ENCODE measurements at regions not wholly inside any gene's neighbourhood (a gene's known extent, or its start where the extent isn't known, plus 50 kb on each side); places are given as distances from the start of the nearest gene placed in this dataset.

DNA sequence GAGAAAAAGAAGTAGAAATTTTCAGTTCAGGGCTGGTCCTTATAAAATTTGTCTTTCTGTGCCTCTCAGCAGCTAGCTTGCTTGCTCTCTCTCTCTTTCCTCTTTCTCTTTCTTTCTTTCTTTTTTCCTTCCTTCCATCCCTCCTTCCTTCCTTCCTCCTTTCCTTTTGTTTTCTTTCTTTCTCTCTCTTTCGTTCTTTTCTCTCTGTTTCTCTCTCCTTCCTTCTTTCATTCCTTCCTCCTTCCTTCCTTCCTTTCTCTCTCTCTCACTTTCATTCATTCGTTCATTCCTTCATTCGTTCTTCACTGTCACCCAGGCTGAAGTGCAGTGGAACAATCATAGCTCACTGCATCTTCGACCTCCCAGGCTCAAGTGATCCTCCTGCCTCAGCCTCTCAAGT is 69.3 kb upstream of the CPOX start:
- Histone ChIP-seq H3K4me3 (ENCODE audit: low read depth in 2 of 2, low read length in 2 of 2) (no peak overlapping the region), H3K27ac (ENCODE audit: low read length) (no peak overlapping the region), H3K4me1 (ENCODE audit: control insufficient read depth, insufficient read depth, low read length) (no peaks in the 10 kb centered on the region), H3K27me3 (ENCODE audit: control insufficient read depth, insufficient read depth, low read length) (peaks cover 13% of the 10 kb centered on the region), H3K36me3 (ENCODE audit: control insufficient read depth, insufficient read depth, low read length) (no peaks in the 10 kb centered on the region), H3K9me3 (ENCODE audit: control insufficient read depth, insufficient read depth, low read depth, low read length) (no peaks in the 10 kb centered on the region)
- in situ Hi-C loops (cut with HindIII; ENCODE audit: low pct_unique_long_range_greater_than_20kb, low sequenced_read_pairs), result no loop called here
- no TSS peak for BruUV-seq (replicated peaks)
- TF ChIP-seq, protein P1, sequence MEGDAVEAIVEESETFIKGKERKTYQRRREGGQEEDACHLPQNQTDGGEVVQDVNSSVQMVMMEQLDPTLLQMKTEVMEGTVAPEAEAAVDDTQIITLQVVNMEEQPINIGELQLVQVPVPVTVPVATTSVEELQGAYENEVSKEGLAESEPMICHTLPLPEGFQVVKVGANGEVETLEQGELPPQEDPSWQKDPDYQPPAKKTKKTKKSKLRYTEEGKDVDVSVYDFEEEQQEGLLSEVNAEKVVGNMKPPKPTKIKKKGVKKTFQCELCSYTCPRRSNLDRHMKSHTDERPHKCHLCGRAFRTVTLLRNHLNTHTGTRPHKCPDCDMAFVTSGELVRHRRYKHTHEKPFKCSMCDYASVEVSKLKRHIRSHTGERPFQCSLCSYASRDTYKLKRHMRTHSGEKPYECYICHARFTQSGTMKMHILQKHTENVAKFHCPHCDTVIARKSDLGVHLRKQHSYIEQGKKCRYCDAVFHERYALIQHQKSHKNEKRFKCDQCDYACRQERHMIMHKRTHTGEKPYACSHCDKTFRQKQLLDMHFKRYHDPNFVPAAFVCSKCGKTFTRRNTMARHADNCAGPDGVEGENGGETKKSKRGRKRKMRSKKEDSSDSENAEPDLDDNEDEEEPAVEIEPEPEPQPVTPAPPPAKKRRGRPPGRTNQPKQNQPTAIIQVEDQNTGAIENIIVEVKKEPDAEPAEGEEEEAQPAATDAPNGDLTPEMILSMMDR (IDR thresholded peaks at IDR 0.05), result no peak
- TF ChIP-seq SIN3A (IDR thresholded peaks at IDR 0.05; ENCODE audit: borderline replicate concordance, insufficient read depth, low read depth, low read length) (no peak), POLR2AphosphoS5 (IDR thresholded peaks at IDR 0.05; ENCODE audit: low read depth, low read length) (no peak), TCF7L2 (IDR thresholded peaks at IDR 0.05; ENCODE audit: low read depth, low read length) (no peak)
- TF ChIP-seq, protein P2, sequence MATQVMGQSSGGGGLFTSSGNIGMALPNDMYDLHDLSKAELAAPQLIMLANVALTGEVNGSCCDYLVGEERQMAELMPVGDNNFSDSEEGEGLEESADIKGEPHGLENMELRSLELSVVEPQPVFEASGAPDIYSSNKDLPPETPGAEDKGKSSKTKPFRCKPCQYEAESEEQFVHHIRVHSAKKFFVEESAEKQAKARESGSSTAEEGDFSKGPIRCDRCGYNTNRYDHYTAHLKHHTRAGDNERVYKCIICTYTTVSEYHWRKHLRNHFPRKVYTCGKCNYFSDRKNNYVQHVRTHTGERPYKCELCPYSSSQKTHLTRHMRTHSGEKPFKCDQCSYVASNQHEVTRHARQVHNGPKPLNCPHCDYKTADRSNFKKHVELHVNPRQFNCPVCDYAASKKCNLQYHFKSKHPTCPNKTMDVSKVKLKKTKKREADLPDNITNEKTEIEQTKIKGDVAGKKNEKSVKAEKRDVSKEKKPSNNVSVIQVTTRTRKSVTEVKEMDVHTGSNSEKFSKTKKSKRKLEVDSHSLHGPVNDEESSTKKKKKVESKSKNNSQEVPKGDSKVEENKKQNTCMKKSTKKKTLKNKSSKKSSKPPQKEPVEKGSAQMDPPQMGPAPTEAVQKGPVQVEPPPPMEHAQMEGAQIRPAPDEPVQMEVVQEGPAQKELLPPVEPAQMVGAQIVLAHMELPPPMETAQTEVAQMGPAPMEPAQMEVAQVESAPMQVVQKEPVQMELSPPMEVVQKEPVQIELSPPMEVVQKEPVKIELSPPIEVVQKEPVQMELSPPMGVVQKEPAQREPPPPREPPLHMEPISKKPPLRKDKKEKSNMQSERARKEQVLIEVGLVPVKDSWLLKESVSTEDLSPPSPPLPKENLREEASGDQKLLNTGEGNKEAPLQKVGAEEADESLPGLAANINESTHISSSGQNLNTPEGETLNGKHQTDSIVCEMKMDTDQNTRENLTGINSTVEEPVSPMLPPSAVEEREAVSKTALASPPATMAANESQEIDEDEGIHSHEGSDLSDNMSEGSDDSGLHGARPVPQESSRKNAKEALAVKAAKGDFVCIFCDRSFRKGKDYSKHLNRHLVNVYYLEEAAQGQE (IDR thresholded peaks at IDR 0.05; ENCODE audit: insufficient read depth in 1 of 2, low read depth in 2 of 2, low read length in 1 of 2), result no peak
- intact Hi-C loops (cut with micrococcal nuclease; ENCODE audit: unreplicated experiment), result no loop called here
- DNase-seq (ENCODE audit: low read depth, low spot score) (no peak), ATAC-seq (no peak)
- CTCF ChIA-PET, result no interaction called here
- POLR2A ChIA-PET, result no interaction called here

DNA sequence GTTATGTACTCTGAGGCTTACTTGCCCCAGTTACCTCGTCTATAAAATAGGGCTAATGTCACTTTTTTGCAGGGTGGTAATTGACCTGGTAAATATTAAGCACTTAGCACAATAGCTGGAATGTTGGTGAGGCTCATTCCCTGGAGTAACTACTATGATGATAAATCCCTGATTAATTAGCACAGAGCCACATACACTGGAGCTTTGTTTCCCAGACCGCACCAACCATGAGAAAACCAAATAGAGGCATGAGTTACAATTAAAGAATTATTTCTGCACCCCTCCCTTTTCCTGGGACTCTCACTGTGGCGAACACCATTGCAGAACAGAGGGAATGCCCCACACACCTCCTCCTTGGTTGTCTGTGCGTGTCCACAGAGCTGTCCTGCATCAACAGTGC is 76.6 kb upstream of the CPOX start:
- ATAC-seq (no peak), DNase-seq (ENCODE audit: low read depth, low spot score) (no peak)
- Histone ChIP-seq H3K4me3 (ENCODE audit: low read depth in 2 of 2, low read length in 2 of 2) (no peak overlapping the region), H3K27ac (ENCODE audit: low read length) (no peak overlapping the region), H3K9me3 (ENCODE audit: control insufficient read depth, insufficient read depth, low read depth, low read length) (no peaks in the 10 kb centered on the region), H3K36me3 (ENCODE audit: control insufficient read depth, insufficient read depth, low read length) (no peaks in the 10 kb centered on the region), H3K27me3 (ENCODE audit: control insufficient read depth, insufficient read depth, low read length) (no peaks in the 10 kb centered on the region; the same call in 1 of the 2 replicates), H3K4me1 (ENCODE audit: control insufficient read depth, insufficient read depth, low read length) (no peaks in the 10 kb centered on the region)
- in situ Hi-C loops (cut with HindIII; ENCODE audit: low pct_unique_long_range_greater_than_20kb, low sequenced_read_pairs), result no loop called here
- ChIA-PET CTCF (no interaction called here), POLR2A (no interaction called here)
- intact Hi-C loops (cut with micrococcal nuclease; ENCODE audit: unreplicated experiment), result no loop called here
- TF ChIP-seq, protein P2 (IDR thresholded peaks at IDR 0.05; ENCODE audit: insufficient read depth in 1 of 2, low read depth in 2 of 2, low read length in 1 of 2), result no peak
- TF ChIP-seq POLR2AphosphoS5 (IDR thresholded peaks at IDR 0.05; ENCODE audit: low read depth, low read length), result no peak
- TF ChIP-seq, protein P1 (IDR thresholded peaks at IDR 0.05), result no peak
- no TSS peak for BruUV-seq (replicated peaks)

All from Panc1 (cell line).